GM21447 (cell line): ENCODE measurements at regions not wholly inside any gene's neighbourhood (a gene's known extent, or its start where the extent isn't known, plus 50 kb on each side); places are given as distances from the start of the nearest gene placed in this dataset.
"Not testable (repeated sequence)": the region's sequence is repeated elsewhere in the genome, so short reads cannot be mapped to it uniquely, and the experiment has no call there.

Source experiments
- ATAC-seq: cut with Tn5 transposase; IDR thresholded peaks from one replicate; pipeline ENCODE4 v1.9.1; 2021; ENCODE audit not compliant: unreplicated experiment

GRCh38 chr4:16450724-16451123, 224.5 kb upstream of the TAPT1 start:
- ATAC-seq = no peak

GRCh38 chr4:16450031-16450430, 223.8 kb upstream of the TAPT1 start:
- ATAC-seq = no peak

- no peak for ATAC-seq
Observed at GRCh38 chr4:16449406-16449805, 223.1 kb upstream of the TAPT1 start.

- ATAC-seq = no peak
Observed at GRCh38 chr4:16448241-16448840, 222.1 kb upstream of the TAPT1 start.

- peak; percentile 81 for ATAC-seq
Observed at GRCh38 chr4:16443504-16444088, 217.3 kb upstream of the TAPT1 start.

GRCh38 chr4:16442296-16442695, 216.0 kb upstream of the TAPT1 start:
- ATAC-seq = no peak

- ATAC-seq = no peak
Observed at GRCh38 chr4:16439768-16440167, 213.5 kb upstream of the TAPT1 start.

GRCh38 chr4:16438986-16439385, 212.7 kb upstream of the TAPT1 start:
- no peak for ATAC-seq

- no peak for ATAC-seq
Observed at GRCh38 chr4:16437836-16438235, 211.6 kb upstream of the TAPT1 start.

GRCh38 chr4:16431866-16432265, 205.6 kb upstream of the TAPT1 start:
- ATAC-seq = no peak

- ATAC-seq = no peak
Observed at GRCh38 chr4:16418814-16419213, 192.5 kb upstream of the TAPT1 start.

GRCh38 chr4:16417198-16417597, 190.9 kb upstream of the TAPT1 start:
- no peak for ATAC-seq

- ATAC-seq = no peak
Observed at GRCh38 chr4:16416601-16417000, 190.3 kb upstream of the TAPT1 start.

GRCh38 chr4:16415751-16416150, 189.5 kb upstream of the TAPT1 start:
- no peak for ATAC-seq

- ATAC-seq = no peak
Observed at GRCh38 chr4:16413814-16414555, 187.7 kb upstream of the TAPT1 start.

GRCh38 chr4:16411501-16412085, 185.3 kb upstream of the TAPT1 start:
- no peak for ATAC-seq

GRCh38 chr4:16393216-16393615, 166.9 kb upstream of the TAPT1 start:
- ATAC-seq = not testable (repeated sequence)

GRCh38 chr4:16391196-16391595, 164.9 kb upstream of the TAPT1 start:
- no peak for ATAC-seq

- ATAC-seq = no peak
Observed at GRCh38 chr4:16387448-16387847, 161.2 kb upstream of the TAPT1 start.

- ATAC-seq = no peak
Observed at GRCh38 chr4:16386711-16387320, 160.5 kb upstream of the TAPT1 start.

- ATAC-seq = no peak
Observed at GRCh38 chr4:16384576-16384975, 158.3 kb upstream of the TAPT1 start.

GRCh38 chr4:16382571-16382970, 156.3 kb upstream of the TAPT1 start:
- ATAC-seq = no peak
